ENCODE measurements at regions not wholly inside any gene's neighbourhood (a gene's known extent, or its start where the extent isn't known, plus 50 kb on each side); places are given as distances from the start of the nearest gene placed in this dataset.

- no peak for DNase-seq
Observed at GRCh38 chr7:130897515-130898419, 163.8 kb upstream of the KLF14 start.

GRCh38 chr7:130899071-130899560, 165.1 kb upstream of the KLF14 start:
- no peak for DNase-seq

GRCh38 chr7:130899638-130900401, 165.8 kb upstream of the KLF14 start:
- DNase-seq: no peak

- no peak for DNase-seq
Observed at GRCh38 chr7:130900471-130901076, 166.6 kb upstream of the KLF14 start.

- no peak for DNase-seq
Observed at GRCh38 chr7:130901209-130901783, 167.3 kb upstream of the KLF14 start.

- DNase-seq: no peak
Observed at GRCh38 chr7:130902755-130903357, 168.8 kb upstream of the KLF14 start.

- DNase-seq: peak; percentile 42
Observed at GRCh38 chr7:130903358-130903974, 169.5 kb upstream of the KLF14 start.

GRCh38 chr7:130904031-130904757, 170.2 kb upstream of the KLF14 start:
- DNase-seq: no peak

- no peak for DNase-seq
Observed at GRCh38 chr7:130904792-130905191, 170.8 kb upstream of the KLF14 start.

- DNase-seq: no peak
Observed at GRCh38 chr7:130906575-130906974, 172.6 kb upstream of the KLF14 start.

GRCh38 chr7:130907439-130907838, 173.4 kb upstream of the KLF14 start:
- DNase-seq: no peak

GRCh38 chr7:130908345-130909160, 174.5 kb upstream of the KLF14 start:
- no peak for DNase-seq

- DNase-seq: no peak
Observed at GRCh38 chr7:130909161-130909836, 175.3 kb upstream of the KLF14 start.

- no peak for DNase-seq
Observed at GRCh38 chr7:130909881-130910672, 176.1 kb upstream of the KLF14 start.

GRCh38 chr7:130910949-130911944, 177.2 kb upstream of the KLF14 start:
- DNase-seq: peak; percentile 41

GRCh38 chr7:130912082-130912861, 178.3 kb upstream of the KLF14 start:
- no peak for DNase-seq
